ENCODE measurements at regions not wholly inside any gene's neighbourhood (a gene's known extent, or its start where the extent isn't known, plus 50 kb on each side); places are given as distances from the start of the nearest gene placed in this dataset.

- TF ChIP-seq, protein P1, sequence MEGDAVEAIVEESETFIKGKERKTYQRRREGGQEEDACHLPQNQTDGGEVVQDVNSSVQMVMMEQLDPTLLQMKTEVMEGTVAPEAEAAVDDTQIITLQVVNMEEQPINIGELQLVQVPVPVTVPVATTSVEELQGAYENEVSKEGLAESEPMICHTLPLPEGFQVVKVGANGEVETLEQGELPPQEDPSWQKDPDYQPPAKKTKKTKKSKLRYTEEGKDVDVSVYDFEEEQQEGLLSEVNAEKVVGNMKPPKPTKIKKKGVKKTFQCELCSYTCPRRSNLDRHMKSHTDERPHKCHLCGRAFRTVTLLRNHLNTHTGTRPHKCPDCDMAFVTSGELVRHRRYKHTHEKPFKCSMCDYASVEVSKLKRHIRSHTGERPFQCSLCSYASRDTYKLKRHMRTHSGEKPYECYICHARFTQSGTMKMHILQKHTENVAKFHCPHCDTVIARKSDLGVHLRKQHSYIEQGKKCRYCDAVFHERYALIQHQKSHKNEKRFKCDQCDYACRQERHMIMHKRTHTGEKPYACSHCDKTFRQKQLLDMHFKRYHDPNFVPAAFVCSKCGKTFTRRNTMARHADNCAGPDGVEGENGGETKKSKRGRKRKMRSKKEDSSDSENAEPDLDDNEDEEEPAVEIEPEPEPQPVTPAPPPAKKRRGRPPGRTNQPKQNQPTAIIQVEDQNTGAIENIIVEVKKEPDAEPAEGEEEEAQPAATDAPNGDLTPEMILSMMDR (IDR thresholded peaks at IDR 0.05; ENCODE audit: control insufficient read depth, extremely low read depth, insufficient read depth): no peak
- no peak for DNase-seq (ENCODE audit: low read depth)
- no peak overlapping the region for H3K4me3 ChIP-seq (ENCODE audit: low read depth, low read length)
Observed at GRCh38 chr16:73206151-73206707, 158.3 kb upstream of the ZFHX3 start.

GRCh38 chr16:73205153-73205886 is 157.4 kb upstream of the ZFHX3 start:
- DNase-seq (ENCODE audit: low read depth): no peak
- H3K4me3 ChIP-seq (ENCODE audit: low read depth, low read length): no peak overlapping the region
- TF ChIP-seq, protein P1 (IDR thresholded peaks at IDR 0.05; ENCODE audit: control insufficient read depth, extremely low read depth, insufficient read depth): no peak

- TF ChIP-seq, protein P1 (IDR thresholded peaks at IDR 0.05; ENCODE audit: control insufficient read depth, extremely low read depth, insufficient read depth): no peak
- no peak overlapping the region for H3K4me3 ChIP-seq (ENCODE audit: low read depth, low read length)
- no peak for DNase-seq (ENCODE audit: low read depth)
Observed at GRCh38 chr16:73204359-73205152, 156.6 kb upstream of the ZFHX3 start.

- H3K4me3 ChIP-seq (ENCODE audit: low read depth, low read length): no peak overlapping the region
- TF ChIP-seq, protein P1 (IDR thresholded peaks at IDR 0.05; ENCODE audit: control insufficient read depth, extremely low read depth, insufficient read depth): no peak
- no peak for DNase-seq (ENCODE audit: low read depth)
Observed at GRCh38 chr16:73202161-73202729, 154.3 kb upstream of the ZFHX3 start.

- no peak for DNase-seq (ENCODE audit: low read depth)
- TF ChIP-seq, protein P1 (IDR thresholded peaks at IDR 0.05; ENCODE audit: control insufficient read depth, extremely low read depth, insufficient read depth): peak; percentile 26; the same call in 1 of the 2 replicates
Observed at GRCh38 chr16:73199214-73199613, 151.3 kb upstream of the ZFHX3 start.

GRCh38 chr16:73198481-73198880 is 150.6 kb upstream of the ZFHX3 start:
- TF ChIP-seq, protein P1 (IDR thresholded peaks at IDR 0.05; ENCODE audit: control insufficient read depth, extremely low read depth, insufficient read depth): no peak
- no peak for DNase-seq (ENCODE audit: low read depth)
- H3K4me3 ChIP-seq (ENCODE audit: low read depth, low read length): no peak overlapping the region

More at GRCh38 chr16:73199214-73199613, 151.3 kb upstream of the ZFHX3 start:
- H3K4me3 ChIP-seq (ENCODE audit: low read depth, low read length): no peak overlapping the region
